Cardiac fibroblast (primary cell): ENCODE measurements at regions not wholly inside any gene's neighbourhood (a gene's known extent, or its start where the extent isn't known, plus 50 kb on each side); places are given as distances from the start of the nearest gene placed in this dataset.

Experiments used
- DNase-seq, 2 donors: peaks; one replicate each; pipeline versions ENCODE4 v3.0.0 to v3.0.0-alpha.2; 2010; ENCODE audit warnings: low read depth in 2 of 2
- H3K4me3 ChIP-seq, 2 donors: replicated peaks in 1 of 2; 1 replicate in 1 of 2; 2 replicates in 1 of 2; pipeline ENCODE4 v1.5.1; 2011; ENCODE audit warnings: low read depth in 2 of 2, low read length in 2 of 2, mild to moderate bottlenecking in 2 of 2, moderate library complexity in 1 of 2
- CTCF ChIP-seq: IDR thresholded peaks from one replicate; pipeline ENCODE4 v1.5.1; 2011; ENCODE audit warnings: low read depth, mild to moderate bottlenecking, low read length, inconsistent platforms

GRCh38 chr20:61134296-61135030 is 117.6 kb upstream of the CDH4 start:
- DNase-seq = no peak
- no peak overlapping the region for H3K4me3 ChIP-seq
- TF ChIP-seq CTCF = no peak

- TF ChIP-seq CTCF = no peak
- no peak for DNase-seq
- H3K4me3 ChIP-seq = no peak overlapping the region
These were observed 116.8 kb upstream of the CDH4 start for GRCh38 chr20:61135266-61135665.

GRCh38 chr20:61135968-61136367 is 116.1 kb upstream of the CDH4 start:
- no peak overlapping the region for H3K4me3 ChIP-seq
- no peak for TF ChIP-seq CTCF

GRCh38 chr20:61138566-61138965 is 113.5 kb upstream of the CDH4 start:
- no peak for DNase-seq
- no peak overlapping the region for H3K4me3 ChIP-seq
- no peak for TF ChIP-seq CTCF

More at GRCh38 chr20:61135968-61136367, 116.1 kb upstream of the CDH4 start:
- no peak for DNase-seq

GRCh38 chr20:61139031-61139430 is 113.0 kb upstream of the CDH4 start:
- no peak for DNase-seq
- H3K4me3 ChIP-seq = no peak overlapping the region
- no peak for TF ChIP-seq CTCF

GRCh38 chr20:61140576-61140975 is 111.5 kb upstream of the CDH4 start:
- no peak for DNase-seq
- no peak overlapping the region for H3K4me3 ChIP-seq

More at GRCh38 chr20:61140576-61140975, 111.5 kb upstream of the CDH4 start:
- no peak for TF ChIP-seq CTCF
